ENCODE measurements at regions not wholly inside any gene's neighbourhood (a gene's known extent, or its start where the extent isn't known, plus 50 kb on each side); places are given as distances from the start of the nearest gene placed in this dataset.

DNA sequence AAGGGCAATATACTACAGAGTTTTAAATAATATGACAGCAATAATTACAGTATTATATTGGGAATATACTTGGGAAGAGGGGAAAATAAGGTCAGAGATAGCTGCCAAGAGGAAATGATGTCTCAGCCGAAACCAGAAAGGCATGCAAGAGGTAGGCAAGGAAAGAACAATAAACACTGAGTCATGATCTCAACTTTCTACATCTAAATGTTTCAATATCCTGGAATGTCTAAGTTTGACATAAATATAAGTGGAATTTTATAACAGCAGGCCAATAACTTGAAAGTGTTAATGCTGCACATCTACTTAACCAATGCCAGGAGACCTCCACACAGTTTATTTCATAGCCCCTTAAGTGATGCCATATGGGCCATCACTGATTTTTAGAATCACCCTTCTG lies 99.8 kb upstream of the CPNE4 start:
- H3F3A ChIP-seq (replicated peaks; ENCODE audit: insufficient read depth) = peaks cover 20% of the 10 kb centered on the region
- peak overlapping the region in 1 of 2 experiments; percentile 98; a peak in 2 of 4 replicates for H3K27ac ChIP-seq (ENCODE audit: low read depth in 2 of 2, low read length in 1 of 2)
- no peak overlapping the region for H3K4me3 ChIP-seq (ENCODE audit: low read depth in 2 of 2, low read length in 1 of 2)
- DNase-seq = no peak
- peaks cover 0 to 17% of the 10 kb centered on the region in 2 experiments; a peak in 2 of 4 replicates for H3K4me1 ChIP-seq (ENCODE audit: control insufficient read depth in 1 of 2, insufficient read depth in 2 of 2, low read depth in 1 of 2, low read length in 1 of 2)
- peak overlapping the region; percentile 54; the same call in 1 of the 2 replicates for H3K9ac ChIP-seq
- no peaks in the 10 kb centered on the region for H4K20me1 ChIP-seq (ENCODE audit: insufficient read depth)
- no peaks in the 10 kb centered on the region for H3K9me2 ChIP-seq
- H3K4me2 ChIP-seq = peak overlapping the region; percentile 77
- H3K36me3 ChIP-seq (replicated peaks in 1 of 2; ENCODE audit: control insufficient read depth in 1 of 2, insufficient read depth in 2 of 2, low read length in 1 of 2) = no peaks in the 10 kb centered on the region
- ChIA-PET POLR2A (no interaction called here), CTCF (no interaction called here)
- H3K27me3 ChIP-seq (ENCODE audit: insufficient read depth) = no peaks in the 10 kb centered on the region
- no peaks in the 10 kb centered on the region for H3K9me3 ChIP-seq
- 6% methylated on average over 1 of the region's 1 CpG for WGBS (ENCODE audit: low lambda C conversion rate)
- no peaks in the 10 kb centered on the region for H3K79me2 ChIP-seq (ENCODE audit: insufficient read depth)
- H2AFZ ChIP-seq (ENCODE audit: low read depth) = peak overlapping the region; percentile 38; the same call in 1 of the 2 replicates
- TF ChIP-seq MXI1 (IDR thresholded peaks at IDR 0.05; ENCODE audit: low read depth, low read length) = no peak
- no peak for TF ChIP-seq TAF1 (IDR thresholded peaks at IDR 0.05; ENCODE audit: borderline replicate concordance, low read depth, low read length)
- 0 out of 2 replicates have a peak, but pooled peaks have one; percentile 26 for TF ChIP-seq SIN3A (IDR thresholded peaks at IDR 0.05; ENCODE audit: borderline replicate concordance, low read depth, low read length)
- TF ChIP-seq SMC3 (IDR thresholded peaks at IDR 0.05; ENCODE audit: low read depth, low read length) = no peak
- TF ChIP-seq FOXM1 (IDR thresholded peaks at IDR 0.05; ENCODE audit: low read depth) = no peak
- no peak for TF ChIP-seq EZH2phosphoT487 (IDR thresholded peaks at IDR 0.05; ENCODE audit: borderline replicate concordance, low read depth)
- TF ChIP-seq, protein P1, sequence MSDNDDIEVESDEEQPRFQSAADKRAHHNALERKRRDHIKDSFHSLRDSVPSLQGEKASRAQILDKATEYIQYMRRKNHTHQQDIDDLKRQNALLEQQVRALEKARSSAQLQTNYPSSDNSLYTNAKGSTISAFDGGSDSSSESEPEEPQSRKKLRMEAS (IDR thresholded peaks at IDR 0.05; ENCODE audit: low read depth) = 0 out of 2 replicates have a peak, but pooled peaks have one; percentile 43
- TF ChIP-seq, protein P2, sequence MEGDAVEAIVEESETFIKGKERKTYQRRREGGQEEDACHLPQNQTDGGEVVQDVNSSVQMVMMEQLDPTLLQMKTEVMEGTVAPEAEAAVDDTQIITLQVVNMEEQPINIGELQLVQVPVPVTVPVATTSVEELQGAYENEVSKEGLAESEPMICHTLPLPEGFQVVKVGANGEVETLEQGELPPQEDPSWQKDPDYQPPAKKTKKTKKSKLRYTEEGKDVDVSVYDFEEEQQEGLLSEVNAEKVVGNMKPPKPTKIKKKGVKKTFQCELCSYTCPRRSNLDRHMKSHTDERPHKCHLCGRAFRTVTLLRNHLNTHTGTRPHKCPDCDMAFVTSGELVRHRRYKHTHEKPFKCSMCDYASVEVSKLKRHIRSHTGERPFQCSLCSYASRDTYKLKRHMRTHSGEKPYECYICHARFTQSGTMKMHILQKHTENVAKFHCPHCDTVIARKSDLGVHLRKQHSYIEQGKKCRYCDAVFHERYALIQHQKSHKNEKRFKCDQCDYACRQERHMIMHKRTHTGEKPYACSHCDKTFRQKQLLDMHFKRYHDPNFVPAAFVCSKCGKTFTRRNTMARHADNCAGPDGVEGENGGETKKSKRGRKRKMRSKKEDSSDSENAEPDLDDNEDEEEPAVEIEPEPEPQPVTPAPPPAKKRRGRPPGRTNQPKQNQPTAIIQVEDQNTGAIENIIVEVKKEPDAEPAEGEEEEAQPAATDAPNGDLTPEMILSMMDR (IDR thresholded peaks at IDR 0.05) = no peak
- no peak for TF ChIP-seq RFX5 (IDR thresholded peaks at IDR 0.05; ENCODE audit: low read length)
- no peak for TF ChIP-seq ELF1 (IDR thresholded peaks at IDR 0.05)
- no peak for TF ChIP-seq YY1 (IDR thresholded peaks at IDR 0.05; ENCODE audit: low read depth)
- peak; percentile 86 for TF ChIP-seq FOSL2 (IDR thresholded peaks at IDR 0.05; ENCODE audit: borderline replicate concordance, low read depth)
- TF ChIP-seq, protein P3, sequence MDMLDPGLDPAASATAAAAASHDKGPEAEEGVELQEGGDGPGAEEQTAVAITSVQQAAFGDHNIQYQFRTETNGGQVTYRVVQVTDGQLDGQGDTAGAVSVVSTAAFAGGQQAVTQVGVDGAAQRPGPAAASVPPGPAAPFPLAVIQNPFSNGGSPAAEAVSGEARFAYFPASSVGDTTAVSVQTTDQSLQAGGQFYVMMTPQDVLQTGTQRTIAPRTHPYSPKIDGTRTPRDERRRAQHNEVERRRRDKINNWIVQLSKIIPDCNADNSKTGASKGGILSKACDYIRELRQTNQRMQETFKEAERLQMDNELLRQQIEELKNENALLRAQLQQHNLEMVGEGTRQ (IDR thresholded peaks at IDR 0.05; ENCODE audit: borderline replicate concordance, low read depth, low read length) = no peak
- TF ChIP-seq GABPA (IDR thresholded peaks at IDR 0.05; ENCODE audit: low read depth) = no peak
- 0 out of 2 replicates have a peak, but pooled peaks have one; percentile 25 for TF ChIP-seq MEF2A (IDR thresholded peaks at IDR 0.05; ENCODE audit: borderline replicate concordance, low read depth)
- TF ChIP-seq CHD2 (IDR thresholded peaks at IDR 0.05; ENCODE audit: low read length, partially characterized antibody) = no peak
- TF ChIP-seq TCF12 (IDR thresholded peaks at IDR 0.05) = peak; percentile 79
- TF ChIP-seq JUND (IDR thresholded peaks at IDR 0.05) = peak; percentile 76
- TF ChIP-seq RXRA (IDR thresholded peaks at IDR 0.05; ENCODE audit: borderline replicate concordance, low read depth) = peak; percentile 95
- TF ChIP-seq, protein P4, sequence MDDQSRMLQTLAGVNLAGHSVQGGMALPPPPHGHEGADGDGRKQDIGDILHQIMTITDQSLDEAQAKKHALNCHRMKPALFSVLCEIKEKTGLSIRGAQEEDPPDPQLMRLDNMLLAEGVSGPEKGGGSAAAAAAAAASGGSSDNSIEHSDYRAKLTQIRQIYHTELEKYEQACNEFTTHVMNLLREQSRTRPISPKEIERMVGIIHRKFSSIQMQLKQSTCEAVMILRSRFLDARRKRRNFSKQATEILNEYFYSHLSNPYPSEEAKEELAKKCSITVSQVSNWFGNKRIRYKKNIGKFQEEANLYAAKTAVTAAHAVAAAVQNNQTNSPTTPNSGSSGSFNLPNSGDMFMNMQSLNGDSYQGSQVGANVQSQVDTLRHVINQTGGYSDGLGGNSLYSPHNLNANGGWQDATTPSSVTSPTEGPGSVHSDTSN (IDR thresholded peaks at IDR 0.05) = peak; percentile 59
- no peak for TF ChIP-seq NRF1 (IDR thresholded peaks at IDR 0.05; ENCODE audit: low read depth, low read length)
- TF ChIP-seq EP300 (IDR thresholded peaks at IDR 0.05; ENCODE audit: borderline replicate concordance in 1 of 2, low read depth in 1 of 2, low read length in 1 of 2) = peak in 1 of 2 experiments; percentile 71; a peak in 1 of 4 replicates
- TF ChIP-seq TEAD4 (IDR thresholded peaks at IDR 0.05; ENCODE audit: borderline replicate concordance, insufficient read depth) = peak; percentile 68; the same call in 1 of the 2 replicates
- TF ChIP-seq, protein P5, sequence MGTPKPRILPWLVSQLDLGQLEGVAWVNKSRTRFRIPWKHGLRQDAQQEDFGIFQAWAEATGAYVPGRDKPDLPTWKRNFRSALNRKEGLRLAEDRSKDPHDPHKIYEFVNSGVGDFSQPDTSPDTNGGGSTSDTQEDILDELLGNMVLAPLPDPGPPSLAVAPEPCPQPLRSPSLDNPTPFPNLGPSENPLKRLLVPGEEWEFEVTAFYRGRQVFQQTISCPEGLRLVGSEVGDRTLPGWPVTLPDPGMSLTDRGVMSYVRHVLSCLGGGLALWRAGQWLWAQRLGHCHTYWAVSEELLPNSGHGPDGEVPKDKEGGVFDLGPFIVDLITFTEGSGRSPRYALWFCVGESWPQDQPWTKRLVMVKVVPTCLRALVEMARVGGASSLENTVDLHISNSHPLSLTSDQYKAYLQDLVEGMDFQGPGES (IDR thresholded peaks at IDR 0.05; ENCODE audit: low read depth, low read length) = no peak
- TF ChIP-seq, protein P6, sequence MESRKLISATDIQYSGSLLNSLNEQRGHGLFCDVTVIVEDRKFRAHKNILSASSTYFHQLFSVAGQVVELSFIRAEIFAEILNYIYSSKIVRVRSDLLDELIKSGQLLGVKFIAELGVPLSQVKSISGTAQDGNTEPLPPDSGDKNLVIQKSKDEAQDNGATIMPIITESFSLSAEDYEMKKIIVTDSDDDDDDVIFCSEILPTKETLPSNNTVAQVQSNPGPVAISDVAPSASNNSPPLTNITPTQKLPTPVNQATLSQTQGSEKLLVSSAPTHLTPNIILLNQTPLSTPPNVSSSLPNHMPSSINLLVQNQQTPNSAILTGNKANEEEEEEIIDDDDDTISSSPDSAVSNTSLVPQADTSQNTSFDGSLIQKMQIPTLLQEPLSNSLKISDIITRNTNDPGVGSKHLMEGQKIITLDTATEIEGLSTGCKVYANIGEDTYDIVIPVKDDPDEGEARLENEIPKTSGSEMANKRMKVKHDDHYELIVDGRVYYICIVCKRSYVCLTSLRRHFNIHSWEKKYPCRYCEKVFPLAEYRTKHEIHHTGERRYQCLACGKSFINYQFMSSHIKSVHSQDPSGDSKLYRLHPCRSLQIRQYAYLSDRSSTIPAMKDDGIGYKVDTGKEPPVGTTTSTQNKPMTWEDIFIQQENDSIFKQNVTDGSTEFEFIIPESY (IDR thresholded peaks at IDR 0.05; ENCODE audit: borderline replicate concordance, low read depth) = peak; percentile 30; the same call in 1 of the 2 replicates
- TF ChIP-seq RAD21 (IDR thresholded peaks at IDR 0.05; ENCODE audit: low read length) = no peak
- TF ChIP-seq NFIC (IDR thresholded peaks at IDR 0.05; ENCODE audit: borderline replicate concordance) = peak; percentile 79
